ENCODE measurements at regions not wholly inside any gene's neighbourhood (a gene's known extent, or its start where the extent isn't known, plus 50 kb on each side); places are given as distances from the start of the nearest gene placed in this dataset.

- TF ChIP-seq CTCF (conservative IDR thresholded peaks at IDR 0.05 in 1 of 2, IDR thresholded peaks at IDR 0.05 in 1 of 2; ENCODE audit: low read depth in 1 of 2, low read length in 2 of 2) (no peak), EZH2 (IDR thresholded peaks at IDR 0.05; ENCODE audit: low read length, missing control alignments) (no peak)
Measured at GRCh38 chr9:1855726-1856125, 159.4 kb upstream of the SMARCA2 start.

Measured in fibroblast of lung (primary cell).